GM12892 (cell line): ENCODE measurements at regions not wholly inside any gene's neighbourhood (a gene's known extent, or its start where the extent isn't known, plus 50 kb on each side); places are given as distances from the start of the nearest gene placed in this dataset.

Experiments
- POLR2A ChIP-seq: IDR thresholded peaks from 2 replicates; pipeline ENCODE4 v1.6.1; 2011; ENCODE audit warnings: low read depth, low read length, control low read depth
- POLR2AphosphoS5 ChIP-seq: IDR thresholded peaks from 2 replicates; pipeline ENCODE4 v1.6.1; 2011; ENCODE audit warnings: low read depth, low read length, control low read depth
- TAF1 ChIP-seq: IDR thresholded peaks from 2 replicates; pipeline ENCODE4 v1.6.1; 2011; ENCODE audit warnings: low read depth, mild to moderate bottlenecking, control low read depth, low read length, borderline replicate concordance

DNA sequence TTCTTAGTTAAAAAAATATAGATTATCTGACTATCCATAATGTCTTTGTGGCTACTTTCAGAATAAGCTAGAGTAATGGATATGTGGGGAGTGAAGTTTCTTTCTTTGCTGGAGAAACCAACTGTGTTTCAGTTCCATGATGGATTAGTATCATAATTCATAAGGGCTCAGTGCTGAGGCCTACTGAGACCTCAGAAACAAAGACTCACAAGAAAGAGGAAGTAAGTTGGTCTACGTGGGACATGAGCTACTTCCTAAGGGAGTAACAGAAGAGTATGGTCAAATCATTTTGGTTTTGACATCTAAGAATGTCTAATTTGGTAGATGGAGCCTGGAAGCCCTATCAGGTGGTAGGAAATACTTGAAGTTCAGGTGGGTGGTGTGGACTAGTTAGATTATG lies 99.0 kb upstream of the HTR2A start:
- TF ChIP-seq POLR2A (no peak), POLR2AphosphoS5 (no peak), TAF1 (no peak)
